ENCODE measurements at regions not wholly inside any gene's neighbourhood (a gene's known extent, or its start where the extent isn't known, plus 50 kb on each side); places are given as distances from the start of the nearest gene placed in this dataset.
"Not testable (repeated sequence)": the region's sequence is repeated elsewhere in the genome, so short reads cannot be mapped to it uniquely, and the experiment has no call there.

DNA sequence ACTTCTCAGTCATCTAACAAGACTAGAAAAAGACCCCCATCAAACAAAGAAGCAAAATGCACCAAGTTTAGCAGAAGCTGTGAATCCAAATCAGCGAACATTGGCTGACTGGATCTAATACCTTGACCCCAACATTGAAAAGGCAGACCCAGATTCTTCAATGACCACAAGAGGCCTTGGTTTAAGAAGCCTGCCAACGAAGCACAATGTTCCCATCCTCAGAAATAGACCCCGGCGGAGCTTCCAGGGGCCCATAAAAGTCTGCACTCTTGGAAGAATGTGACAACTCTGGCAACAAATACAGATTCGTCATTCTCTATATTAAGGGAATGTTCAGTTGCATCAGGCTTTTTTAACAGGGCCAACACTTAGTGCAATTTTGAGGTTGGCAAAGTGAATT, 112.8 kb upstream of the BCL6 start:
- Histone ChIP-seq H3K36me3 (no peaks in the 10 kb centered on the region), H3K9me3 (no peaks in the 10 kb centered on the region), H3K4me3 (no peak overlapping the region), H3K27me3 (no peaks in the 10 kb centered on the region), H3K27ac (no peak overlapping the region), H3K4me1 (no peaks in the 10 kb centered on the region)
- intact Hi-C loops (cut with DNase I): no loop called here
- DNase-seq (no peak), ATAC-seq (no peak)
- TF ChIP-seq, protein P1, sequence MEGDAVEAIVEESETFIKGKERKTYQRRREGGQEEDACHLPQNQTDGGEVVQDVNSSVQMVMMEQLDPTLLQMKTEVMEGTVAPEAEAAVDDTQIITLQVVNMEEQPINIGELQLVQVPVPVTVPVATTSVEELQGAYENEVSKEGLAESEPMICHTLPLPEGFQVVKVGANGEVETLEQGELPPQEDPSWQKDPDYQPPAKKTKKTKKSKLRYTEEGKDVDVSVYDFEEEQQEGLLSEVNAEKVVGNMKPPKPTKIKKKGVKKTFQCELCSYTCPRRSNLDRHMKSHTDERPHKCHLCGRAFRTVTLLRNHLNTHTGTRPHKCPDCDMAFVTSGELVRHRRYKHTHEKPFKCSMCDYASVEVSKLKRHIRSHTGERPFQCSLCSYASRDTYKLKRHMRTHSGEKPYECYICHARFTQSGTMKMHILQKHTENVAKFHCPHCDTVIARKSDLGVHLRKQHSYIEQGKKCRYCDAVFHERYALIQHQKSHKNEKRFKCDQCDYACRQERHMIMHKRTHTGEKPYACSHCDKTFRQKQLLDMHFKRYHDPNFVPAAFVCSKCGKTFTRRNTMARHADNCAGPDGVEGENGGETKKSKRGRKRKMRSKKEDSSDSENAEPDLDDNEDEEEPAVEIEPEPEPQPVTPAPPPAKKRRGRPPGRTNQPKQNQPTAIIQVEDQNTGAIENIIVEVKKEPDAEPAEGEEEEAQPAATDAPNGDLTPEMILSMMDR (IDR thresholded peaks at IDR 0.05): no peak

DNA sequence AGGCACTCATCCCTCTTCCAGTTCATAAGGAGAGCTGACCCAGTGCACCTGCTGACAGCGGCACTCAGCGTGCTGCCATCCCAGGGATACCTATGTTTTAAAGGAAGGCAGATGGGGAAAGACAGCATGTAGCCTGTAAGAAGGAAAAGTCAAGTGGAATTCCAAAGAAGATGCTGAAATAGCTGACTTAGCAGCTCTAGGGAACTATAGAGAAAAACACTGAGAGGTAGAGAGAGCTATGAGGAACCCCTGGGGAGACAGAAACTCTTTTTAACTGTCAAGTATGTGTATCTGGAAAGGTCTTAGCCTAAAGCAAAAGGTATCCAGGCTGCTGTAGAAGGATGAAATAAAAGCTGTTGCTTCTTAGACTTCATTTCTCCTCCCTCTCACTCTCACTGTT, 113.4 kb upstream of the BCL6 start:
- DNase-seq (no peak), ATAC-seq (no peak)
- Histone ChIP-seq H3K4me3 (no peak overlapping the region), H3K4me1 (no peaks in the 10 kb centered on the region), H3K36me3 (no peaks in the 10 kb centered on the region), H3K27me3 (no peaks in the 10 kb centered on the region), H3K9me3 (no peaks in the 10 kb centered on the region), H3K27ac (no peak overlapping the region)
- intact Hi-C loops (cut with DNase I): no loop called here
- TF ChIP-seq, protein P1 (IDR thresholded peaks at IDR 0.05): no peak

DNA sequence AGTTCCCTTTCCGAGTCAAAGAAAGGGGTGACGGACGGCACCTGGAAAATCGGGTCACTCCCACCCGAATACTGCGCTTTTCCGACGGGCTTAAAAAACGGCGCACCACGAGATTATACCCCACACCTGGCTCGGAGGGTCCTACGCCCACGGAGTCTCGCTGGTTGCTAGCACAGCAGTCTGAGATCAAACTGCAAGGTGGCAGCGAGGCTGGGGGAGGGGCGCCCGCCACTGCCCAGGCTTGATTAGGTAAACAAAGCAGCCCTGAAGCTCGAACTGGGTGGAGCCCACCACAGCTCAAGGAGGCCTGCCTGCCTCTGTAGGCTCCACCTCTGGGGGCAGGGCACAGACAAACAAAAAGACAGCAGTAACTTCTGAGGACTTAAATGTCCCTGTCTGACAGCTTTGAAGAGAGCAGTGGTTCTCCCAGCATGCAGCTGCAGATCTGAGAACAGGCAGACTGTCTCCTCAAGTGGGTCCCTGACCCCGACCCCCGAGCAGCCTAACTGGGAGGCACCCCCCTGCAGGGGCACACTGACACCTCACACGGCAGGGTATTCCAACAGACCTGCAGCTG, 117.5 kb upstream of the BCL6 start:
- H3K27me3 ChIP-seq; DNase-seq; intact Hi-C loops (cut with DNase I); H3K4me1 ChIP-seq; H3K36me3 ChIP-seq; H3K27ac ChIP-seq; ATAC-seq; H3K4me3 ChIP-seq; H3K9me3 ChIP-seq: not testable (repeated sequence)

DNA sequence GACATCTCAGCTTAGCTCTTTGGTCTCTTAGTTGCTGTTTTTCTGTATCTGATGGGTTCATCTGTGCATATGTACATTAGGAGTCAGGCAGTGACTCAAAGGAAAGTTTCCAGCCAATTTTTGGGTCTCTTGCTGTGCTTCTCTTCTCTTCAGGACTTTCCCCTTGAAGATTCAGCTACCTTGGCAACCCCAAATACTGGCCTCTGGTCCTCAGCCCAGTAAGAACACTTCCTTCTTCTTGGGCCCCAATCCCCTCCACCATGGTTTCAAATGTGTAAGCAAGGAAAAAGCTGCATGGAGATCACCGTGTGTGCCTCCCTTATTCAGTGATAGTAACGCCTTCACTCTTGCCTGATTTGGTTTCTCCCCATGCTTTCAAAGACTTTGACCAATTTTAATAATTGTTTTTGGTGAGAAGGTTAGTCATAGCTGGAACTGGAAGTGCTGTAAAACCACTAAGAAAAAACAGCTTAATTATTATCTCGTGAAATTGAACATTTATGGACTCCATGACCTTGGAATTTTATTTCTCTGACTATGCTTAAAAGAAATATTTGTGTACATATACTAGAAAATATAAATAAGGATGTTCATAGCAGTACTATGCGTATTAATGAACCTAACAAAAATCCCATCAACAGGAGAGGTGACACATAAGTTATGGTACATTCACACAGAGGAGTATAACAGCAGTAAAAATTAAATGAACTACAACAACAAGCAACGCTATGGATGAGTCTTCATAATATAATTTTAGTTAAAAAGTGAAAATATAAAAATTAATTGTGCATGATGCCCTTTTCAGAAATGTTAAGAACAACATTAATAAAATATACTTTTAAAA, 125.3 kb upstream of the BCL6 start:
- Histone ChIP-seq H3K4me3 (no peak overlapping the region), H3K36me3 (no peaks in the 10 kb centered on the region), H3K27ac (no peak overlapping the region), H3K4me1 (no peaks in the 10 kb centered on the region), H3K9me3 (no peaks in the 10 kb centered on the region), H3K27me3 (no peaks in the 10 kb centered on the region)
- TF ChIP-seq, protein P1 (IDR thresholded peaks at IDR 0.05): no peak
- ATAC-seq (no peak), DNase-seq (no peak)
- intact Hi-C loops (cut with DNase I): no loop called here

DNA sequence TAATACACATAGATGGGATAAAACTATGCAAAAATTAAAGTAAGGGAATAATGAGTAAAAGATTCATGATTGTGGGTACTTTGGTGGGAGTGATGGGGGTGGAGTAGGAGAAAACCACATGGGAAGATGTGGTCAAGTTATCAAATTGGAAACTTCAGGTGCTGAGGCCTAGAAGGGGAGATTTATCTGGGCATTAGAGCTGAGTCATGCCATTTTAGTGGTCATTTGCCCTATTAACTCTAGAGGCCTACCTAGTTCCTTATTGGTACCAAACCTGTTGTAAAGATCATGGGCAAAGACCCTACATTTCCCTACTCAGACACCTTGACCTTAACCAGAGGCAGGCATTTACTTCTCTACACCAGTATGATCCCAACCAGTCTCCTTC, 125.9 kb upstream of the BCL6 start:
- Histone ChIP-seq H3K27ac (no peak overlapping the region), H3K9me3 (no peaks in the 10 kb centered on the region), H3K4me1 (no peaks in the 10 kb centered on the region), H3K27me3 (no peaks in the 10 kb centered on the region), H3K4me3 (no peak overlapping the region), H3K36me3 (no peaks in the 10 kb centered on the region)
- TF ChIP-seq, protein P1 (IDR thresholded peaks at IDR 0.05): no peak
- intact Hi-C loops (cut with DNase I): no loop called here
- DNase-seq (no peak), ATAC-seq (no peak)

DNA sequence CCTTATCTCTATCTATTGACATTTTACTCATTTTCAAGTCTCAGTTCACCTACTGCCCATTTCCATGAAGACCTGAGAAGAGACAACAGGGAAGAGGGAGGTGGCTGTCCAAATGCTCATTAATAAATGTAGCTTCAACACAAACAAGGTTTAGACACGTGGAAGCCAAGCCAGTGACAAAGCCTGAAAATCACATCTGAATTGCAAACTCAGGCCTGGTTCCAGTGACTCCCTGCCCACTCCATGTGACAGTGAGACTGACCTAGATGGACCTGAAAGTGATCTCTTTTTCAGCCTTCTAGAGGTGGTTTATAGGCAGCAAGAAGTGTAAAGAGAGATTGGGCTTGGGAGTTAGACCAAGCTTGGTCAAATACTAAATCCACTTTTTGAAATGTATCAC, 126.6 kb upstream of the BCL6 start:
- Histone ChIP-seq H3K4me3 (no peak overlapping the region), H3K27me3 (no peaks in the 10 kb centered on the region), H3K27ac (no peak overlapping the region), H3K9me3 (no peaks in the 10 kb centered on the region), H3K4me1 (no peaks in the 10 kb centered on the region), H3K36me3 (no peaks in the 10 kb centered on the region)
- intact Hi-C loops (cut with DNase I): no loop called here
- DNase-seq (no peak), ATAC-seq (no peak)
- TF ChIP-seq, protein P1 (IDR thresholded peaks at IDR 0.05): no peak

Data from upper lobe of right lung (tissue), 1 donor.